Neural cell (in vitro differentiated cells): ENCODE measurements at regions not wholly inside any gene's neighbourhood (a gene's known extent, or its start where the extent isn't known, plus 50 kb on each side); places are given as distances from the start of the nearest gene placed in this dataset.

ENCODE experiments used
- H2AFZ ChIP-seq: fragments of 200-600, 300-800 bp; sonication (generic), shearing (Covaris generic); 2 replicates; pipeline ENCODE4 v1.6.0; 2014; ENCODE audit warnings: low read depth, mild to moderate bottlenecking, antibody characterized with exemption, low read length, moderate library complexity
- H3F3A ChIP-seq: fragments of 200-600 bp; shearing (Covaris generic); 2 replicates; pipeline ENCODE4 v1.6.1; 2016; ENCODE audit warnings: mild to moderate bottlenecking, moderate library complexity, mixed read lengths, antibody characterized with exemption, low read length; ENCODE audit not compliant: insufficient read depth, poor library complexity, severe bottlenecking
- H3K27ac ChIP-seq: fragments of 200-600, 300-800 bp; sonication (generic), shearing (Covaris generic); 2 replicates; pipeline ENCODE4 v1.5.1; 2014; ENCODE audit warnings: mild to moderate bottlenecking, low read length, moderate library complexity
- H3K27me3 ChIP-seq: fragments of 300-800, 200-600 bp; sonication (generic), shearing (Covaris generic); 2 replicates; pipeline ENCODE4 v1.6.0; 2014; ENCODE audit warnings: mild to moderate bottlenecking, low read depth, low read length, moderate library complexity; ENCODE audit not compliant: insufficient read depth
- H3K36me3 ChIP-seq: fragments of 300-800, 200-600 bp; sonication (generic), shearing (Covaris generic); 2 replicates; pipeline ENCODE4 v1.5.1; 2014; ENCODE audit warnings: mild to moderate bottlenecking, antibody characterized with exemption, low read length, moderate library complexity; ENCODE audit not compliant: insufficient read depth
- H3K4me2 ChIP-seq: fragments of 300-800, 200-600 bp; sonication (generic), shearing (Covaris generic); 2 replicates; pipeline ENCODE4 v1.6.0; 2014; ENCODE audit warnings: mild to moderate bottlenecking, low read length
- H3K4me3 ChIP-seq: fragments of 300-800, 200-600 bp; sonication (generic), shearing (Covaris generic); 2 replicates; pipeline ENCODE4 v1.5.1; 2014; ENCODE audit warnings: mild to moderate bottlenecking, low read length, moderate library complexity
- H3K79me2 ChIP-seq: fragments of 200-600 bp; shearing (Covaris generic); replicated peaks from 2 replicates; pipeline ENCODE4 v1.6.0; 2014; ENCODE audit warnings: mild to moderate bottlenecking, low read length, moderate library complexity; ENCODE audit not compliant: insufficient read depth
- H3K9ac ChIP-seq: fragments of 300-800, 200-600 bp; sonication (generic), shearing (Covaris generic); 2 replicates; pipeline ENCODE4 v1.6.1; 2016; ENCODE audit warnings: mild to moderate bottlenecking, low read length, mixed read lengths
- H3K9me2 ChIP-seq: fragments of 200-600 bp; shearing (Covaris generic); 2 replicates; pipeline ENCODE4 v1.6.1; 2016; ENCODE audit warnings: mild to moderate bottlenecking, low read length, mixed read lengths; ENCODE audit not compliant: insufficient read depth
- H3K9me3 ChIP-seq: fragments of 200-600, 300-800 bp; sonication (generic), shearing (Covaris generic); 2 replicates; pipeline ENCODE4 v1.6.1; 2016; ENCODE audit warnings: mild to moderate bottlenecking, mixed run types, low read length, moderate library complexity, mixed read lengths
- H4K20me1 ChIP-seq: fragments of 200-600 bp; shearing (Covaris generic); 2 replicates; pipeline ENCODE4 v1.6.1; 2016; ENCODE audit warnings: mild to moderate bottlenecking, mixed run types; ENCODE audit not compliant: insufficient read depth
- EP300 ChIP-seq: fragments of 450-650 bp; conservative IDR thresholded peaks from 2 replicates; pipeline ENCODE4 v1.6.1; 2014; ENCODE audit warnings: antibody characterized with exemption, mild to moderate bottlenecking, moderate library complexity; ENCODE audit not compliant: poor library complexity, severe bottlenecking
- EZH2 ChIP-seq: fragments of 200-600, 300-800 bp; shearing (Covaris generic), sonication (generic); IDR thresholded peaks from 2 replicates; pipeline ENCODE4 v1.6.1; 2014; ENCODE audit warnings: antibody characterized with exemption, low read length, borderline replicate concordance, mild to moderate bottlenecking; ENCODE audit not compliant: insufficient read depth, poor library complexity, severe bottlenecking
- MXI1 ChIP-seq: fragments of 450-650 bp; conservative IDR thresholded peaks from 2 replicates; pipeline ENCODE4 v1.6.1; 2014; ENCODE audit warnings: antibody characterized with exemption, mild to moderate bottlenecking; ENCODE audit not compliant: poor library complexity, severe bottlenecking
- POLR2AphosphoS5 ChIP-seq: IDR thresholded peaks from 2 replicates; pipeline ENCODE4 v1.6.1; 2012
- RAD21 ChIP-seq: fragments of 450-650 bp; conservative IDR thresholded peaks from 2 replicates; pipeline ENCODE4 v1.6.1; 2014; ENCODE audit warnings: antibody characterized with exemption, mild to moderate bottlenecking, moderate library complexity
- SMC3 ChIP-seq: fragments of 450-650 bp; conservative IDR thresholded peaks from 2 replicates; pipeline ENCODE4 v1.6.1; 2014; ENCODE audit warnings: antibody characterized with exemption, mild to moderate bottlenecking, moderate library complexity; ENCODE audit not compliant: poor library complexity
- TAF1 ChIP-seq: IDR thresholded peaks from 2 replicates; pipeline ENCODE4 v1.6.1; 2012; ENCODE audit warnings: low read depth
- TF ChIP-seq, protein P1 (sequence below): IDR thresholded peaks from 2 replicates; pipeline ENCODE4 v1.6.1; 2012; ENCODE audit warnings: borderline replicate concordance
- TF ChIP-seq, protein P2 (sequence below): fragments of 450-650 bp; IDR thresholded peaks from 2 replicates; pipeline ENCODE4 v1.5.1; 2014; ENCODE audit warnings: antibody characterized with exemption, mild to moderate bottlenecking, moderate library complexity; ENCODE audit not compliant: poor library complexity, severe bottlenecking

DNA sequence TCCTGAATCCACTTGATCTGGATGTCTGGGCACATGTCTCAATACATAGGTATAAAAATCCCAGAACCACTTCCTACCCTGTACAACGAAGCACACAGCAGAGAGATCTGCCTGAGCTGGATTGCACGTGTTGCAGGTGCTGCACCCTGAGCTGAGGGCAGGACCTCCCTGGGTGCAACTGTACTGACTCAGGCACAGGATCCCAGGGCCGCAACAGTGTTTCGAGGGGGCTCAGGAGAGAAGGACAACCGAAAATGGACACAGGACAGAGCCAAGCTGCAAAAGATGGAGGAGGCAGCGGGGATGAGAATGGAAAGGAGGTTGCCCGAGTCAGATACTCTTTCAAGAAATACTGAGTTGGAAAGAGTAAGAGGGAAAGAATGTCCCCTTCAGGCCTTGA is 354.1 kb downstream of the EIPR1 start:
- H3K27ac ChIP-seq, result no peak overlapping the region
- H3K9me2 ChIP-seq, result no peaks in the 10 kb centered on the region
- no peaks in the 10 kb centered on the region for H3K79me2 ChIP-seq
- no peak for TF ChIP-seq TAF1
- no peaks in the 10 kb centered on the region for H3K27me3 ChIP-seq
- no peak overlapping the region for H3K4me3 ChIP-seq
- no peaks in the 10 kb centered on the region for H3F3A ChIP-seq
- H4K20me1 ChIP-seq, result no peaks in the 10 kb centered on the region
- no peaks in the 10 kb centered on the region for H3K36me3 ChIP-seq
- H3K4me2 ChIP-seq, result no peak overlapping the region
- no peak overlapping the region for H3K9ac ChIP-seq
- H2AFZ ChIP-seq, result no peak overlapping the region
- no peaks in the 10 kb centered on the region for H3K9me3 ChIP-seq

DNA sequence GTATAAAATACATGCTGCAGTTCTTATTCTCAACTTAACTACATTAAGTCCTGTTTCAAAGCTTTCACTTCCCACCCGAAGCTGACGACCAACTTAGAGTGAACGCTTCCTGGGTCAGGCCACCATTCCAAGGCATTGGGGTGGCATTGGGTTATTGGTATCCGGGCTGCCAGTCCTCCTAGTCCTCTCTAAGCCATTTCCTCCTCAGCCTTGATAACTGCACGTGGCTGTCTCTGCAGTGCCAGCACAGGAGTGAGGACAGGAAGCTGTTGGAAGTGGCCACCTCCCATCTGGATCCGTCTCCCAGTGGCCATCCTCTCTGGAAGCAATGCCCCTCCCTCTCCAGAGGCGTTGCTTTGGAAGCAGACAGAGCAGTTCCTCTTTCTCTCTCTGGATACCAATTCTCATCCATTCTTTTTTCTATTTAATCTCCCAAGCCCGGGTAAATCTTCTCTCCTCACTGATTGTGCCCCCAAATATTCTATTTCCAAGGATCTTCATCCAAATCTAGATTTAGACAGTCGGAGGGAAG is 354.7 kb downstream of the EIPR1 start:
- Histone ChIP-seq H3K27me3 (no peaks in the 10 kb centered on the region), H3K4me2 (no peak overlapping the region), H3K27ac (no peak overlapping the region), H3K36me3 (no peaks in the 10 kb centered on the region), H3K9me2 (no peaks in the 10 kb centered on the region), H3F3A (no peaks in the 10 kb centered on the region), H3K4me3 (no peak overlapping the region), H4K20me1 (no peaks in the 10 kb centered on the region), H3K79me2 (no peaks in the 10 kb centered on the region), H3K9me3 (no peaks in the 10 kb centered on the region), H2AFZ (no peak overlapping the region), H3K9ac (no peak overlapping the region)
- TF ChIP-seq, protein P1, sequence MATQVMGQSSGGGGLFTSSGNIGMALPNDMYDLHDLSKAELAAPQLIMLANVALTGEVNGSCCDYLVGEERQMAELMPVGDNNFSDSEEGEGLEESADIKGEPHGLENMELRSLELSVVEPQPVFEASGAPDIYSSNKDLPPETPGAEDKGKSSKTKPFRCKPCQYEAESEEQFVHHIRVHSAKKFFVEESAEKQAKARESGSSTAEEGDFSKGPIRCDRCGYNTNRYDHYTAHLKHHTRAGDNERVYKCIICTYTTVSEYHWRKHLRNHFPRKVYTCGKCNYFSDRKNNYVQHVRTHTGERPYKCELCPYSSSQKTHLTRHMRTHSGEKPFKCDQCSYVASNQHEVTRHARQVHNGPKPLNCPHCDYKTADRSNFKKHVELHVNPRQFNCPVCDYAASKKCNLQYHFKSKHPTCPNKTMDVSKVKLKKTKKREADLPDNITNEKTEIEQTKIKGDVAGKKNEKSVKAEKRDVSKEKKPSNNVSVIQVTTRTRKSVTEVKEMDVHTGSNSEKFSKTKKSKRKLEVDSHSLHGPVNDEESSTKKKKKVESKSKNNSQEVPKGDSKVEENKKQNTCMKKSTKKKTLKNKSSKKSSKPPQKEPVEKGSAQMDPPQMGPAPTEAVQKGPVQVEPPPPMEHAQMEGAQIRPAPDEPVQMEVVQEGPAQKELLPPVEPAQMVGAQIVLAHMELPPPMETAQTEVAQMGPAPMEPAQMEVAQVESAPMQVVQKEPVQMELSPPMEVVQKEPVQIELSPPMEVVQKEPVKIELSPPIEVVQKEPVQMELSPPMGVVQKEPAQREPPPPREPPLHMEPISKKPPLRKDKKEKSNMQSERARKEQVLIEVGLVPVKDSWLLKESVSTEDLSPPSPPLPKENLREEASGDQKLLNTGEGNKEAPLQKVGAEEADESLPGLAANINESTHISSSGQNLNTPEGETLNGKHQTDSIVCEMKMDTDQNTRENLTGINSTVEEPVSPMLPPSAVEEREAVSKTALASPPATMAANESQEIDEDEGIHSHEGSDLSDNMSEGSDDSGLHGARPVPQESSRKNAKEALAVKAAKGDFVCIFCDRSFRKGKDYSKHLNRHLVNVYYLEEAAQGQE, result no peak
- TF ChIP-seq, protein P2, sequence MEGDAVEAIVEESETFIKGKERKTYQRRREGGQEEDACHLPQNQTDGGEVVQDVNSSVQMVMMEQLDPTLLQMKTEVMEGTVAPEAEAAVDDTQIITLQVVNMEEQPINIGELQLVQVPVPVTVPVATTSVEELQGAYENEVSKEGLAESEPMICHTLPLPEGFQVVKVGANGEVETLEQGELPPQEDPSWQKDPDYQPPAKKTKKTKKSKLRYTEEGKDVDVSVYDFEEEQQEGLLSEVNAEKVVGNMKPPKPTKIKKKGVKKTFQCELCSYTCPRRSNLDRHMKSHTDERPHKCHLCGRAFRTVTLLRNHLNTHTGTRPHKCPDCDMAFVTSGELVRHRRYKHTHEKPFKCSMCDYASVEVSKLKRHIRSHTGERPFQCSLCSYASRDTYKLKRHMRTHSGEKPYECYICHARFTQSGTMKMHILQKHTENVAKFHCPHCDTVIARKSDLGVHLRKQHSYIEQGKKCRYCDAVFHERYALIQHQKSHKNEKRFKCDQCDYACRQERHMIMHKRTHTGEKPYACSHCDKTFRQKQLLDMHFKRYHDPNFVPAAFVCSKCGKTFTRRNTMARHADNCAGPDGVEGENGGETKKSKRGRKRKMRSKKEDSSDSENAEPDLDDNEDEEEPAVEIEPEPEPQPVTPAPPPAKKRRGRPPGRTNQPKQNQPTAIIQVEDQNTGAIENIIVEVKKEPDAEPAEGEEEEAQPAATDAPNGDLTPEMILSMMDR, result no peak
- TF ChIP-seq TAF1 (no peak), EZH2 (no peak), EP300 (no peak)

DNA sequence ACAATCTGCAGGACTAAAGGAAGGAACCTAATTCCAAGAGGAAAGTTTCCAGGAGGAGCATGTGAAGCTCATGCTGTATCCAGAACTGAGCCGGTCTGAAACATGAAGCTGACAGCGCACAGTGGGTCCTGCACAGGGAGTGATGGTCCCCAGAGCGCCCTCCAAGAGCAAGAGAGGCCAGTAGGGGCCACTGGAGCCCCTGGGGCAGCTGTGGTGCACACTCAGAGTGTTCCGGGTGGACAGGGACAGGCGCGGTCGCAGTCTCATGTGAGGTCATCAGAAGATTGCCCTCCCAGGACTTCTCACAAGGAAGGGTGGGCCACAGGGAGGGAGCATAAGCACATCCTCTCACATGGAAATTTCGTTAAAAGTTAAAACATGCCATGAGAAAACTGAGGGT is 355.9 kb downstream of the EIPR1 start:
- H3K4me3 ChIP-seq, result no peak overlapping the region
- H3K79me2 ChIP-seq, result no peaks in the 10 kb centered on the region
- no peaks in the 10 kb centered on the region for H3K27me3 ChIP-seq
- H4K20me1 ChIP-seq, result no peaks in the 10 kb centered on the region
- no peaks in the 10 kb centered on the region for H3K36me3 ChIP-seq
- no peak overlapping the region for H2AFZ ChIP-seq
- no peaks in the 10 kb centered on the region for H3K9me2 ChIP-seq
- H3K4me2 ChIP-seq, result no peak overlapping the region
- no peak overlapping the region for H3K9ac ChIP-seq
- H3K9me3 ChIP-seq, result no peaks in the 10 kb centered on the region
- TF ChIP-seq POLR2AphosphoS5 (no peak), RAD21 (no peak), EZH2 (no peak), MXI1 (no peak), TAF1 (no peak), SMC3 (no peak), EP300 (no peak)
- TF ChIP-seq, protein P2, result no peak
- TF ChIP-seq, protein P1, result no peak
- H3K27ac ChIP-seq, result no peak overlapping the region
- H3F3A ChIP-seq, result no peaks in the 10 kb centered on the region
